Ovary (tissue), 7 donors: ENCODE measurements at regions not wholly inside any gene's neighbourhood (a gene's known extent, or its start where the extent isn't known, plus 50 kb on each side); places are given as distances from the start of the nearest gene placed in this dataset.
"Not testable (repeated sequence)": the region's sequence is repeated elsewhere in the genome, so short reads cannot be mapped to it uniquely, and the experiment has no call there.

ENCODE experiments used
- DNase-seq, 5 donors: peaks; one replicate each; pipeline ENCODE4 v3.0.0-alpha.2; 2019 to 2020
- H3K27ac ChIP-seq, 2 donors: fragments of 200-600 bp; one replicate each; pipeline versions ENCODE4 v1.5.1 to v1.8.0; 2019 to 2022
- H3K27me3 ChIP-seq: fragments of 200-600 bp; one replicate; pipeline ENCODE4 v1.8.0; 2022
- H3K36me3 ChIP-seq: fragments of 200-600 bp; sonication (generic); one replicate; pipeline ENCODE4 v1.5.1; 2019
- H3K4me1 ChIP-seq: one replicate; pipeline ENCODE4 v1.8.1; 2013; ENCODE audit warnings: mild to moderate bottlenecking, moderate library complexity; ENCODE audit not compliant: insufficient read depth
- H3K4me3 ChIP-seq: fragments of 200-600 bp; sonication (generic); one replicate; pipeline ENCODE4 v1.5.1; 2017
- H3K9me3 ChIP-seq, 2 donors: fragments of 200-600 bp in 1 of 2; sonication (generic) in 1 of 2; one replicate each; pipeline versions ENCODE4 v1.5.1 to v1.8.1; 2013 to 2019; ENCODE audit warnings: mild to moderate bottlenecking in 1 of 2, moderate library complexity in 1 of 2
- EP300 ChIP-seq: sonication (generic); formaldehyde crosslinking; IDR thresholded peaks from one replicate; pipeline ENCODE4 v1.6.1; 2017; ENCODE audit warnings: antibody characterized with exemption
- POLR2A ChIP-seq: fragments of 450-650 bp; IDR thresholded peaks from one replicate; pipeline ENCODE4 v1.6.1; 2017; ENCODE audit warnings: antibody characterized with exemption, mild to moderate bottlenecking, moderate library complexity
- WGBS, 3 donors: extraction: QIAGEN DNeasy Blood & Tissue Kit in 1 of 3; methylation state at CpG; one replicate each; pipeline versions ENCODE4 v1.1.5 to v1.1.7; 2013 to 2017; 5-methylcytosine and 5-hydroxymethylcytosine counted together
- intact Hi-C, 4 donors: fragments of 100-400 bp; cut with DNase I; formaldehyde crosslinking; loops; one replicate each; pipeline versions ENCODE4 v1.11.0 to v1.15.1; 2022 to 2023
- TF ChIP-seq, protein P1 (sequence below), 3 donors: fragments of 450-650 bp in 2 of 3; fragments of 200-600 bp in 1 of 3; IDR thresholded peaks; one replicate each; pipeline versions ENCODE4 v1.5.1 to v1.8.0; 2016 to 2022; ENCODE audit warnings: antibody characterized with exemption in 3 of 3, mild to moderate bottlenecking in 1 of 3
- donor health status: DM: no; HTN: no; CAD: no; lungs with moderate emphysema.
- donor health status: DM: no; HTN: no; CAD: no.
- donor health status: Bipolar disorder and iron deficiency.
- donor health status: DM: no; HTN: no; CAD: no.
- donor health status: DM: yes; HTN: yes; CAD: no.

DNA sequence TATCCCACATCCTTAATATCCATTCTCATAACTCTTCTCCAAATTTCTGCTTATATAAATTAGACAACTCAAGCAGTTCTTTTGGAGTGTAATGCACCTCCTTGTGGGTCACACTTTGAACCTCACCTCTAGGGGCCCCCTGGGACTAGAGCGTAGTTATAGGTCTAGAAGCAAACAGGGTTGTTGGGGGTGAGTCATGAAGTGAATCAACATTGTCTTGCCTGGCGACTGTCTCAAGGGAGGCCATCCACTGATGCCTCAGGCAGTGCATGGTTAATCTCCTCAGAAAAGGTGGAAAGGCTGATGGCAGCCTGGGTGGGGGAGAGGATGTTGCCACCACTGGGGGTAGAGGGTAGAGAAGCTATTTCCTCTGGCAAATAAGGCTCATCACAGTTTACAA, 129.1 kb downstream of the TNFRSF21 start:
- TF ChIP-seq EP300 (no peak), POLR2A (no peak)
- TF ChIP-seq, protein P1, sequence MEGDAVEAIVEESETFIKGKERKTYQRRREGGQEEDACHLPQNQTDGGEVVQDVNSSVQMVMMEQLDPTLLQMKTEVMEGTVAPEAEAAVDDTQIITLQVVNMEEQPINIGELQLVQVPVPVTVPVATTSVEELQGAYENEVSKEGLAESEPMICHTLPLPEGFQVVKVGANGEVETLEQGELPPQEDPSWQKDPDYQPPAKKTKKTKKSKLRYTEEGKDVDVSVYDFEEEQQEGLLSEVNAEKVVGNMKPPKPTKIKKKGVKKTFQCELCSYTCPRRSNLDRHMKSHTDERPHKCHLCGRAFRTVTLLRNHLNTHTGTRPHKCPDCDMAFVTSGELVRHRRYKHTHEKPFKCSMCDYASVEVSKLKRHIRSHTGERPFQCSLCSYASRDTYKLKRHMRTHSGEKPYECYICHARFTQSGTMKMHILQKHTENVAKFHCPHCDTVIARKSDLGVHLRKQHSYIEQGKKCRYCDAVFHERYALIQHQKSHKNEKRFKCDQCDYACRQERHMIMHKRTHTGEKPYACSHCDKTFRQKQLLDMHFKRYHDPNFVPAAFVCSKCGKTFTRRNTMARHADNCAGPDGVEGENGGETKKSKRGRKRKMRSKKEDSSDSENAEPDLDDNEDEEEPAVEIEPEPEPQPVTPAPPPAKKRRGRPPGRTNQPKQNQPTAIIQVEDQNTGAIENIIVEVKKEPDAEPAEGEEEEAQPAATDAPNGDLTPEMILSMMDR (IDR thresholded peaks at IDR 0.05) = no peak
- Histone ChIP-seq H3K27ac (no peak overlapping the region), H3K9me3 (no peaks in the 10 kb centered on the region), H3K27me3 (no peaks in the 10 kb centered on the region), H3K4me3 (no peak overlapping the region), H3K4me1 (no peaks in the 10 kb centered on the region), H3K36me3 (no peaks in the 10 kb centered on the region)
- no peak for DNase-seq
- intact Hi-C loops = no loop called here
- 88 to 91% (median 89%) methylated on average over 2 of the region's 2 CpGs for WGBS, 3 donors

DNA sequence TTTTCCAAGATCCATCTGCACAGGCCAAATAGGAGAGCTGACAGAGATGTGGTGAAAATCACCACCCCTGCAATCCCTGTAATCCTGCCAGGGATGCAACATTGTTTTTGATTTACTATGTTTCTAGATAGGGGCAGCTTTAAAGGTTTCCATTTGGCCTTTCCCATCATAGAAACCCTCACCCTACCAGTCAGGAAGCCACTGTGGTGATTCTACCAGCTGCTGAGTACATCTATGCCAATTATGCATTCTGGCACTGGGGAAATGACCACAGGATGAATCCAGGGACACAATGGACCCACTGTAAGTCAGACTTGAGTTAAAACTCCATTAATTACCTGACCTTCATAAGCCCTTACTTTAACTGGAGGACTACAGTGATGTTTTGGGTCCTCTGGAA, 130.4 kb downstream of the TNFRSF21 start:
- no peak overlapping the region for H3K27ac ChIP-seq
- intact Hi-C loops = no loop called here
- no peak overlapping the region for H3K4me3 ChIP-seq
- no peaks in the 10 kb centered on the region for H3K9me3 ChIP-seq
- DNase-seq = no peak
- H3K4me1 ChIP-seq = no peaks in the 10 kb centered on the region
- no peaks in the 10 kb centered on the region for H3K36me3 ChIP-seq
- TF ChIP-seq EP300 (no peak), POLR2A (no peak)
- TF ChIP-seq, protein P1 (IDR thresholded peaks at IDR 0.05) = no peak
- H3K27me3 ChIP-seq = no peaks in the 10 kb centered on the region

DNA sequence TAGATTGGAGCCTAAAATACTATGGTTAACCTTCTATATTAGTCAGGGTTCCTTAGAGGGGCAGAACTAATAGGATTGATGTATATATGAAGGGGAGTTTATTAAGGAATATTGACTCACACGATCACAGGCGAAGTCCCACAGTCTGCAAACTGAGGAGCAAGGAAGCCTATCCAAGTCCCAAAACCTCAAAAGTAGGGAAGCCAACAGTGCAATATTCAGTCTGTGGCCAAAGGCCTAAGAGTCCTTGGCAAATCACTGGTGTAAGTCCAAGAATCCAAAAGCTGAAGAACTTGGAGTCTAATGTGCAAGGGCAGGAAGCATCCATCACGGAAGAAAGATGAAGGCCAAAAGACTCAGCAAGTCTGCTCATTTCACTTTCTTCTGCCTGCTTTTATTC, 133.5 kb upstream of the ADGRF1 start:
- H3K4me3 ChIP-seq = no peak overlapping the region
- DNase-seq = no peak
- 86 to 89% (median 89%) methylated on average over 3 of the region's 3 CpGs for WGBS, 3 donors

DNA sequence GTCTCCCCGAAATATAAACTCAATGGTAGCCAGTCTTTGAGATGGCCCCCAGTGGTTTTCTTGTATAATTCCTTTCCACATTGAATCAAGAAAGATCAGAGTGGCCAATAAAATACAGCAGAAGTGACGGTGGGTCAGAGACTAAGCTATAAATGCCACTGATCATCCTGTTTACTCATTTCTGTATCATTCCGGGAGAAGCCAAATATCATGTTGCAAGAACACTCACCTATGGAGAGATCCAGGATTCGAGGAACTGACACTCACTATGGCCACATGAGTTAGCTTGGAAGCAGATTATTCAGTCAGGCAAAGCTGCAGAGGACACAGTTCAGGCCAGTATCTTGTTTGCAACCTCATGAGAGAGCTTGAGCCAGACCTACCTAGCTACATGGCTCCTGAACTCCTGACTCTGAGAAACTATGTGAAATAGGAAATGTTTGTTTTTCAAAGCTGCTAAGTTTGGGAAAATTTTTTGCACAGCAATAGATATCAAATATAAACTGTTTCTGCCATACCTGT, 132.4 kb upstream of the ADGRF1 start:
- DNase-seq = no peak
- no peaks in the 10 kb centered on the region for H3K36me3 ChIP-seq
- H3K9me3 ChIP-seq = no peaks in the 10 kb centered on the region
- no peak overlapping the region for H3K4me3 ChIP-seq
- TF ChIP-seq, protein P1 (IDR thresholded peaks at IDR 0.05) = no peak
- TF ChIP-seq POLR2A = no peak
- no peak for TF ChIP-seq EP300
- WGBS, 3 donors = 83 to 88% (median 87%) methylated on average over 4 of the region's 4 CpGs
- no peaks in the 10 kb centered on the region for H3K27me3 ChIP-seq
- H3K4me1 ChIP-seq = no peaks in the 10 kb centered on the region
- no peak overlapping the region for H3K27ac ChIP-seq
- intact Hi-C loops = no loop called here

More for the DNA sequence above, 133.5 kb upstream of the ADGRF1 start:
- Histone ChIP-seq H3K9me3 (no peaks in the 10 kb centered on the region), H3K4me1 (no peaks in the 10 kb centered on the region), H3K27ac (no peak overlapping the region), H3K27me3 (no peaks in the 10 kb centered on the region), H3K36me3 (no peaks in the 10 kb centered on the region)
- TF ChIP-seq POLR2A = no peak
- intact Hi-C loops = no loop called here

DNA sequence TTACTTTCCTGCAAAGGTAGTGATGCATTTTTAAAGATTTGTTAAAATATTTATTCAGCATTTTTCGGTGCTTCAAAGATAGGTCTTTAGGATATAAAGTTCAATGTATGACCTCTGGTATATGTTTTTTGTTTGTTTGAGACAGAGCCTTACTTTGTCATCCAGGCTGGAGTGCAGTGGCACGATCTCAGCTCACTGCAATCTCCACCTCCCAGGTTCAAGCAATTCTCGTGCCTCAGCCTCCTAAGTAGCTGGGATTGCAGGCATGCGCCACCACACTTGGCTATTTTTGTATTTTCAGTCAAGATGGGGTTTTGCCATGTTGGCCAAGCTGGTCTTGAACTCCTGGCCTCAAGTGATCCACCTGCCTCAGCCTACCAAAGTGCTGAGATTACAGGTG, 131.9 kb upstream of the ADGRF1 start:
- H3K4me1 ChIP-seq, H3K9me3 ChIP-seq, H3K4me3 ChIP-seq, DNase-seq, H3K27me3 ChIP-seq, H3K27ac ChIP-seq, intact Hi-C loops, H3K36me3 ChIP-seq: not testable (repeated sequence)
- 85 to 92% (median 86%) methylated on average over 4 of the region's 4 CpGs for WGBS, 3 donors

DNA sequence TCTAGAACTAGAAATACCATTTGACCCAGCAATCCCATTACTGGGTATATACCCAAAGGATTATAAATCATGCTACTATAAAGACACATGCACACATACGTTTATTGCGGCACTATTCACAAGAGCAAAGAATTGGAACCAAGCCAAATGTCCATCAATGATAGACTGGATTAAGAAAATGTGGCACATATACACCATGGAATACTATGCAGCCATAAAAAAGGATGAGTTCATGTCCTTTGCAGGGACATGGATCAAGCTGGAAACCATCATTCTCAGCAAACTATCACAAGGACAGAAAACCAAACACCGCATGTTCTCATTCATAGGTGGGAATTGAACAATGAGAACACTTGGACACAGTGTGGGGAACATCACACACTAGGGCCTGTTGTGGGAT, 131.0 kb upstream of the ADGRF1 start:
- DNase-seq, H3K27me3 ChIP-seq, intact Hi-C loops, H3K27ac ChIP-seq, H3K4me3 ChIP-seq, H3K9me3 ChIP-seq, H3K4me1 ChIP-seq, H3K36me3 ChIP-seq: not testable (repeated sequence)
- 90 to 97% (median 96%) methylated on average over 3 of the region's 3 CpGs for whole genome bisulfite sequencing, 3 donors
